H1 (cell line): ENCODE measurements at regions not wholly inside any gene's neighbourhood (a gene's known extent, or its start where the extent isn't known, plus 50 kb on each side); places are given as distances from the start of the nearest gene placed in this dataset.

Source experiments
- CTCF ChIA-PET: fragments of 300-600 bp; sonication (Branson Sonifier 250); formaldehyde crosslinking; loops from one replicate; lab custom pipeline; 2021; ENCODE audit not compliant: partially characterized antibody; lab: Charles Lee
- POLR2A ChIA-PET: fragments of 300-600 bp; sonication (Branson Sonifier 250); formaldehyde crosslinking; loops from one replicate; lab custom pipeline; 2021; ENCODE audit warnings: inconsistent platforms; ENCODE audit not compliant: partially characterized antibody; lab: Charles Lee
- DNase-seq, 2 experiments: peaks; one replicate each; pipeline versions ENCODE4 v3.0.0 to v3.0.0-alpha.2; 2010 to 2022; ENCODE audit warnings: low spot score in 2 of 2, low read depth in 1 of 2, mixed read lengths in 1 of 2
- FAIRE-seq: peaks from 2 replicates; lab custom pipeline; 2011; peaks lifted over from hg19 to GRCh38; lab: Jason Lieb, UNC
- H2AFZ ChIP-seq: 2 replicates; pipeline ENCODE4 v1.8.1; 2012; ENCODE audit warnings: low read length, inconsistent platforms
- H2AK5ac ChIP-seq: 2 replicates; pipeline ENCODE4 v1.6.1; 2013; ENCODE audit warnings: low read depth, low read length
- H2BK120ac ChIP-seq: replicated peaks from 2 replicates; pipeline ENCODE3; 2013; ENCODE audit warnings: low read depth, low read length, inconsistent platforms
- H2BK12ac ChIP-seq: 2 replicates; pipeline ENCODE4 v1.6.1; 2013; ENCODE audit warnings: low read depth, low read length
- H2BK15ac ChIP-seq: 2 replicates; pipeline ENCODE4 v1.6.1; 2013; ENCODE audit warnings: low read length
- H2BK20ac ChIP-seq: 2 replicates; pipeline ENCODE4 v1.6.1; 2013; ENCODE audit warnings: low read length
- H2BK5ac ChIP-seq: 2 replicates; pipeline ENCODE4 v1.6.1; 2013; ENCODE audit warnings: low read depth, low read length
- H3K14ac ChIP-seq: 2 replicates; pipeline ENCODE4 v1.6.1; 2013; ENCODE audit warnings: inconsistent platforms; ENCODE audit not compliant: insufficient read length
- H3K18ac ChIP-seq: 2 replicates; pipeline ENCODE4 v1.6.1; 2013; ENCODE audit warnings: low read length; ENCODE audit errors: extremely low read depth
- H3K23ac ChIP-seq: 2 replicates; pipeline ENCODE4 v1.6.1; 2013; ENCODE audit warnings: inconsistent platforms; ENCODE audit not compliant: insufficient read length
- H3K23me2 ChIP-seq: 2 replicates; pipeline ENCODE4 v1.6.1; 2013; ENCODE audit warnings: low read depth, low read length
- H3K27ac ChIP-seq: 2 replicates; pipeline ENCODE4 v1.6.1; 2011; ENCODE audit warnings: low read depth, low read length, inconsistent platforms
- H3K27me3 ChIP-seq, 4 experiments: replicated peaks in 1 of 4; 1 replicate in 1 of 4; 2 replicates in 3 of 4; pipeline versions ENCODE4 v1.6.1 to v1.8.1; 2011 to 2013; ENCODE audit warnings: low read length in 3 of 4, mild to moderate bottlenecking in 3 of 4, inconsistent platforms in 2 of 4, mixed read lengths in 2 of 4, moderate library complexity in 1 of 4; ENCODE audit not compliant: control insufficient read depth in 3 of 4, insufficient read depth in 3 of 4; ENCODE audit errors: extremely low read depth in 1 of 4
- H3K36me3 ChIP-seq, 4 experiments: 2 replicates each; pipeline versions ENCODE4 v1.6.1 to v1.8.1; 2011 to 2013; ENCODE audit warnings: mild to moderate bottlenecking in 4 of 4, low read length in 3 of 4, moderate library complexity in 2 of 4, control low read depth in 1 of 4, inconsistent platforms in 1 of 4; ENCODE audit not compliant: insufficient read depth in 4 of 4, control insufficient read depth in 2 of 4
- H3K4ac ChIP-seq: replicated peaks from 2 replicates; pipeline ENCODE3; 2013; ENCODE audit warnings: low read length, low read depth, mixed read lengths, inconsistent platforms; ENCODE audit not compliant: insufficient read length
- H3K4me1 ChIP-seq, 4 experiments: replicated peaks in 1 of 4; 1 replicate in 1 of 4; 2 replicates in 3 of 4; pipeline versions ENCODE4 v1.6.1 to v1.8.1; 2011 to 2013; ENCODE audit warnings: low read length in 3 of 4, inconsistent platforms in 2 of 4, mixed read lengths in 1 of 4; ENCODE audit not compliant: insufficient read depth in 4 of 4, control insufficient read depth in 3 of 4
- H3K4me2 ChIP-seq, 2 experiments: 2 replicates each; pipeline versions ENCODE4 v1.6.1 to v1.8.1; 2011 to 2013; ENCODE audit warnings: low read depth in 2 of 2, low read length in 2 of 2, control low read depth in 1 of 2, inconsistent platforms in 1 of 2, mild to moderate bottlenecking in 1 of 2; ENCODE audit not compliant: insufficient read depth in 1 of 2
- H3K4me3 ChIP-seq, 4 experiments: fragments of 200-600, 300-600 bp in 1 of 4; sonication (generic), shearing (Covaris generic), sonication (Bioruptor Twin) in 1 of 4; 2 replicates each; pipeline versions ENCODE4 v1.5.1 to v1.8.1; 2011 to 2016; ENCODE audit warnings: low read length in 4 of 4, low read depth in 3 of 4, control low read depth in 2 of 4, inconsistent platforms in 2 of 4, mild to moderate bottlenecking in 2 of 4, mixed read lengths in 1 of 4, moderate library complexity in 1 of 4; ENCODE audit not compliant: insufficient read depth in 2 of 4; ENCODE audit errors: extremely low read depth in 1 of 4
- H3K56ac ChIP-seq: replicated peaks from 2 replicates; pipeline ENCODE3; 2013; ENCODE audit warnings: low read depth, mild to moderate bottlenecking, mixed read lengths, low read length, inconsistent platforms; ENCODE audit not compliant: insufficient read length
- H3K79me1 ChIP-seq: 2 replicates; pipeline ENCODE4 v1.6.1; 2013; ENCODE audit warnings: low read depth, low read length, control low read depth
- H3K79me2 ChIP-seq, 2 experiments: 2 replicates each; pipeline versions ENCODE4 v1.6.1 to v1.8.1; 2012 to 2013; ENCODE audit warnings: low read length in 2 of 2, mild to moderate bottlenecking in 2 of 2, inconsistent platforms in 1 of 2; ENCODE audit not compliant: insufficient read depth in 2 of 2, control insufficient read depth in 1 of 2
- H3K9ac ChIP-seq, 4 experiments: replicated peaks in 1 of 4; 1 replicate in 1 of 4; 2 replicates in 3 of 4; pipeline versions ENCODE4 v1.6.1 to v1.8.1; 2011 to 2013; ENCODE audit warnings: low read depth in 3 of 4, low read length in 3 of 4, control low read depth in 2 of 4, mild to moderate bottlenecking in 2 of 4, moderate library complexity in 2 of 4, inconsistent platforms in 1 of 4; ENCODE audit errors: extremely low read depth in 1 of 4
- H3K9me3 ChIP-seq, 2 experiments: 2 replicates each; pipeline versions ENCODE4 v1.6.1 to v1.8.1; 2012 to 2013; ENCODE audit warnings: mild to moderate bottlenecking in 2 of 2, moderate library complexity in 2 of 2, control low read depth in 1 of 2, inconsistent platforms in 1 of 2, low read depth in 1 of 2, low read length in 1 of 2, mixed read lengths in 1 of 2; ENCODE audit not compliant: insufficient read depth in 2 of 2
- H4K20me1 ChIP-seq, 2 experiments: replicated peaks in 1 of 2; 2 replicates each; pipeline versions ENCODE3 to v1.8.1; 2011 to 2013; ENCODE audit warnings: inconsistent platforms in 2 of 2, low read length in 2 of 2, mild to moderate bottlenecking in 1 of 2; ENCODE audit not compliant: insufficient read depth in 2 of 2, control insufficient read depth in 1 of 2
- H4K5ac ChIP-seq: 2 replicates; pipeline ENCODE4 v1.6.1; 2013; ENCODE audit warnings: low read length, low read depth, mixed read lengths, inconsistent platforms; ENCODE audit not compliant: insufficient read length
- H4K8ac ChIP-seq: 2 replicates; pipeline ENCODE4 v1.8.0; 2013; ENCODE audit warnings: mild to moderate bottlenecking, moderate library complexity, low read length, inconsistent platforms; ENCODE audit not compliant: insufficient read depth; ENCODE audit errors: extremely low read depth
- H4K91ac ChIP-seq: replicated peaks from 2 replicates; pipeline ENCODE3; 2013; ENCODE audit warnings: low read length, mixed read lengths, inconsistent platforms; ENCODE audit not compliant: insufficient read length
- CHD2 ChIP-seq: IDR thresholded peaks from 2 replicates; pipeline ENCODE4 v1.6.1; 2012; ENCODE audit warnings: low read length, improper control_type of control experiment
- MAFK ChIP-seq: IDR thresholded peaks from 2 replicates; pipeline ENCODE4 v1.6.1; 2012; ENCODE audit warnings: low read depth, mild to moderate bottlenecking, improper control_type of control experiment, low read length
- NANOG ChIP-seq: IDR thresholded peaks from 2 replicates; pipeline ENCODE4 v1.6.1; 2011; ENCODE audit warnings: low read length, low read depth, mild to moderate bottlenecking, inconsistent platforms; ENCODE audit not compliant: insufficient read depth, poor library complexity, severe bottlenecking
- RNF2 ChIP-seq: fragments of 200-900, 300-1000 bp; sonication (generic); IDR thresholded peaks from 2 replicates; pipeline ENCODE4 v1.7.1; 2016; ENCODE audit warnings: borderline replicate concordance, low read depth, mild to moderate bottlenecking, antibody characterized with exemption, low read length; ENCODE audit not compliant: poor library complexity, severe bottlenecking; ENCODE audit errors: missing control alignments
- SAP30 ChIP-seq: fragments of 300-600 bp; sonication (generic); IDR thresholded peaks from 2 replicates; pipeline ENCODE4 v1.7.1; 2012; ENCODE audit warnings: low read length, moderate library complexity, mild to moderate bottlenecking, inconsistent platforms; ENCODE audit not compliant: insufficient read depth, insufficient replicate concordance
- SP2 ChIP-seq: IDR thresholded peaks from 2 replicates; pipeline ENCODE4 v1.6.1; 2012; ENCODE audit warnings: mild to moderate bottlenecking, low read length, inconsistent platforms
- SUZ12 ChIP-seq: fragments of 200-600 bp; sonication (generic); IDR thresholded peaks from 2 replicates; pipeline ENCODE4 v1.6.1; 2012; ENCODE audit warnings: mild to moderate bottlenecking, inconsistent platforms, low read length, moderate library complexity, mixed read lengths
- TAF7 ChIP-seq: optimal IDR thresholded peaks from 2 replicates; pipeline ENCODE3; 2011; ENCODE audit warnings: low read depth, mild to moderate bottlenecking, inconsistent platforms, low read length, moderate library complexity, borderline replicate concordance
- WGBS, 2 experiments: shearing (Covaris generic) in 1 of 2; methylation state at CpG; one replicate each; pipeline versions ENCODE4 v1.1.6 to v1.1.7; 2013 to 2015; ENCODE audit warnings: low lambda C conversion rate in 2 of 2, mixed read lengths in 2 of 2, inconsistent platforms in 1 of 2, low coverage in 1 of 2, missing lambda C conversion rate in 1 of 2; ENCODE audit not compliant: insufficient replicate concordance in 2 of 2, insufficient coverage in 1 of 2, insufficient read length in 1 of 2; ENCODE audit errors: extremely low coverage in 1 of 2, missing lambda C conversion rate in 1 of 2; 5-methylcytosine and 5-hydroxymethylcytosine counted together
- TF ChIP-seq, protein P1 (sequence below): IDR thresholded peaks from 2 replicates; pipeline ENCODE4 v1.6.1; 2011; ENCODE audit warnings: low read length, improper control_type of control experiment

- Histone ChIP-seq H2AK5ac (no peak overlapping the region), H2BK20ac (no peak overlapping the region), H3K14ac (no peak overlapping the region), H4K5ac (no peak overlapping the region), H4K91ac (no peak overlapping the region), H3K18ac (no peak overlapping the region), H4K20me1 (no peaks in the 10 kb centered on the region), H2BK5ac (no peak overlapping the region), H3K27me3 (no peaks in the 10 kb centered on the region), H3K36me3 (no peaks in the 10 kb centered on the region), H2AFZ (no peak overlapping the region), H3K9ac (no peak overlapping the region), H3K4me1 (no peaks in the 10 kb centered on the region), H3K79me2 (no peaks in the 10 kb centered on the region), H3K56ac (no peak overlapping the region), H3K79me1 (no peaks in the 10 kb centered on the region), H3K4ac (no peak overlapping the region), H3K4me3 (no peak overlapping the region), H3K4me2 (no peak overlapping the region), H4K8ac (no peak overlapping the region), H3K9me3 (no peaks in the 10 kb centered on the region), H3K23me2 (no peaks in the 10 kb centered on the region), H3K23ac (no peak overlapping the region), H2BK120ac (no peak overlapping the region), H2BK15ac (no peak overlapping the region), H2BK12ac (no peak overlapping the region), H3K27ac (no peak overlapping the region)
- TF ChIP-seq, protein P1, sequence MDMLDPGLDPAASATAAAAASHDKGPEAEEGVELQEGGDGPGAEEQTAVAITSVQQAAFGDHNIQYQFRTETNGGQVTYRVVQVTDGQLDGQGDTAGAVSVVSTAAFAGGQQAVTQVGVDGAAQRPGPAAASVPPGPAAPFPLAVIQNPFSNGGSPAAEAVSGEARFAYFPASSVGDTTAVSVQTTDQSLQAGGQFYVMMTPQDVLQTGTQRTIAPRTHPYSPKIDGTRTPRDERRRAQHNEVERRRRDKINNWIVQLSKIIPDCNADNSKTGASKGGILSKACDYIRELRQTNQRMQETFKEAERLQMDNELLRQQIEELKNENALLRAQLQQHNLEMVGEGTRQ = no peak
- TF ChIP-seq SP2 = no peak
- no peak for TF ChIP-seq SAP30
- TF ChIP-seq SUZ12 = no peak
- no peak for TF ChIP-seq NANOG
- no peak for TF ChIP-seq MAFK
- TF ChIP-seq RNF2 = no peak
- TF ChIP-seq CHD2 = no peak
- no peak for TF ChIP-seq TAF7
- ChIA-PET POLR2A (no interaction called here), CTCF (interaction anchor here (0.5 to 4.6 kb wide), 7 partner anchors 15 to 170 kb away, joined by 3 to 20 read pairs (median 3); no protein-coding TSS in a partner anchor)
- WGBS, 2 experiments = 85% methylated on average over 2 of the region's 2 CpGs; no CpG with 5 or more reads in 1 of the 2 experiments
- DNase-seq (no peak), FAIRE-seq (no peak)
Measured at GRCh38 chr10:71152043-71152442, 60.3 kb upstream of the UNC5B start.
